ENCODE measurements at regions not wholly inside any gene's neighbourhood (a gene's known extent, or its start where the extent isn't known, plus 50 kb on each side); places are given as distances from the start of the nearest gene placed in this dataset.
A peak's percentile ranks its signal among the peaks of the same experiment; 100 is the strongest.

DNA sequence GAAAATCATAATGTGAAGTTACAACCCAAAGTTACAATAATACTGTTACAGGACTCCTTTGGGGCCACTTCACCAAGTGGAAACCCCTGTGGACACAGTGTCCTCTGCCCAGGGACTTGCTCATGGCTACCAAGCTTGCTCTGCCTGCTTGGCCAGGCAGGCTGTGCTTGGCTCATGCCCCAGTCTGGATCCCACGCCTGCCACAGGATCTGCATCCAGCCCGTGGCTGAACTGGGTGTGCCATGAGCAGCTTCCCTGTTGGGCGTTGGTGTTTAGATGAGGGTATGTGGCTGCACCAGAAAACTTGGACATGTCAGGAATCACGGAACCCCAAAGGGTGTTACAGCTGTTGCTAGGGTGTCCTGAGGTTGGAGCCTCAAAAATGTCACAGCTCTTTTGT is 820.9 kb downstream of the SLC6A15 start:
- WGBS, 5 donors = 60 to 82% (median 80%) methylated on average over 2 to 4 of the region's 4 CpGs
- Histone ChIP-seq H3K27me3 (replicated peaks in 1 of 7) (no peaks in the 10 kb centered on the region), H3K36me3 (no peaks in the 10 kb centered on the region), H3K9me3 (peaks cover 0 to 24% (median 9%) of the 10 kb centered on the region in 8 donors), H3K27ac (no peak overlapping the region), H3K4me3 (no peak overlapping the region), H3K4me1 (no peaks in the 10 kb centered on the region)
- TF ChIP-seq POLR2AphosphoS5 (IDR thresholded peaks at IDR 0.05) (no peak), POLR2A (IDR thresholded peaks at IDR 0.05) (no peak)
- TF ChIP-seq, protein P1, sequence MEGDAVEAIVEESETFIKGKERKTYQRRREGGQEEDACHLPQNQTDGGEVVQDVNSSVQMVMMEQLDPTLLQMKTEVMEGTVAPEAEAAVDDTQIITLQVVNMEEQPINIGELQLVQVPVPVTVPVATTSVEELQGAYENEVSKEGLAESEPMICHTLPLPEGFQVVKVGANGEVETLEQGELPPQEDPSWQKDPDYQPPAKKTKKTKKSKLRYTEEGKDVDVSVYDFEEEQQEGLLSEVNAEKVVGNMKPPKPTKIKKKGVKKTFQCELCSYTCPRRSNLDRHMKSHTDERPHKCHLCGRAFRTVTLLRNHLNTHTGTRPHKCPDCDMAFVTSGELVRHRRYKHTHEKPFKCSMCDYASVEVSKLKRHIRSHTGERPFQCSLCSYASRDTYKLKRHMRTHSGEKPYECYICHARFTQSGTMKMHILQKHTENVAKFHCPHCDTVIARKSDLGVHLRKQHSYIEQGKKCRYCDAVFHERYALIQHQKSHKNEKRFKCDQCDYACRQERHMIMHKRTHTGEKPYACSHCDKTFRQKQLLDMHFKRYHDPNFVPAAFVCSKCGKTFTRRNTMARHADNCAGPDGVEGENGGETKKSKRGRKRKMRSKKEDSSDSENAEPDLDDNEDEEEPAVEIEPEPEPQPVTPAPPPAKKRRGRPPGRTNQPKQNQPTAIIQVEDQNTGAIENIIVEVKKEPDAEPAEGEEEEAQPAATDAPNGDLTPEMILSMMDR (IDR thresholded peaks at IDR 0.05 in 8 of 11, conservative IDR thresholded peaks at IDR 0.05 in 3 of 11) = no peak
- intact Hi-C loops (cut with DNase I; ENCODE audit: low total_unique reads) = no loop called here
- DNase-seq = peak; percentile 49

DNA sequence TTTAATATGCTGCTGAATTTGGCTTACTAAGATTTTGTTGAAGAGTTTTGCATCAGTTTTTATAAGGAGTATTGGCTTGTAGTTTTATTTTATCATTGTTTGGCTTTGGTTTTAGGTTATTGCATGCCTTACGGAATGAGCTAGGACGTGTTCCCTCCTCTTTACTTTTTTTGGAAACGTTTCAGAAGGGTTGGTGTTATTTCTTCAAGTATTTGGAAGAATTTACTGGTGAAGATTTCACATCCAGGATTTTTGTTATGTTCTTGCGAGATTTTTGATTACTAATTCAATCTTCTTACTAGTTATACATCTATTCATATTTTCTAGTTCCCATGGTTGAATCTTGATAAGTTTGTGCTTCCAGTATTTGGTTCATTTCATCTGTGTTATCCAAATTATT is 823.2 kb downstream of the SLC6A15 start:
- Histone ChIP-seq H3K27me3 (replicated peaks in 1 of 7) (no peaks in the 10 kb centered on the region), H3K4me3 (no peak overlapping the region), H3K27ac (no peak overlapping the region), H3K9me3 (peaks cover 0 to 12% (median 6%) of the 10 kb centered on the region in 8 donors), H3K4me1 (no peaks in the 10 kb centered on the region), H3K36me3 (no peaks in the 10 kb centered on the region)
- 57 to 80% (median 68%) methylated on average over 4 of the region's 4 CpGs for WGBS, 5 donors
- DNase-seq = no peak
- no peak for TF ChIP-seq POLR2A (IDR thresholded peaks at IDR 0.05)
- TF ChIP-seq, protein P1 (IDR thresholded peaks at IDR 0.05 in 8 of 11, conservative IDR thresholded peaks at IDR 0.05 in 3 of 11) = no peak
- no peak for TF ChIP-seq POLR2AphosphoS5 (IDR thresholded peaks at IDR 0.05)
- intact Hi-C loops (cut with DNase I; ENCODE audit: low total_unique reads) = no loop called here

DNA sequence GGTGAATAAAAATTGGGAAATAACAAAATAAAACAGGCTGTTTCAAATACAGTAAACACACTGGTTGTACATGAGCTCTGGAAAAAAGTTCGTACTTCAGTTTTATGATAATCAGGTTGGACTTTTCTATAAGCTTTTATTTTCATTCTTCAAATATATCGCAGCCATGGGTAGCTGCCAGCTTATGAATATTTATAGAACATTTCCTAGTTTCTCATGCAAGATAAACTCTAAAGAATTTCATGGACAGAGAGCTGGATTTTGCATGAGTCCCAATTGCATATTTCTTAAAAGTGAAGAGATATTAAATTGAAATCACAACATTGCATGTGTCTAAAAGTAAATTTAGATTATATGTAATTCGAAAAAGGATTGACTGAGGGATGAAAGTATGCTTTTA is 827.6 kb downstream of the SLC6A15 start:
- Histone ChIP-seq H3K4me1 (no peaks in the 10 kb centered on the region), H3K27ac (no peak overlapping the region), H3K4me3 (no peak overlapping the region), H3K9me3 (no peaks in the 10 kb centered on the region), H3K27me3 (replicated peaks in 1 of 7) (no peaks in the 10 kb centered on the region), H3K36me3 (no peaks in the 10 kb centered on the region)
- TF ChIP-seq, protein P1 (IDR thresholded peaks at IDR 0.05 in 8 of 11, conservative IDR thresholded peaks at IDR 0.05 in 3 of 11) = no peak
- no peak for TF ChIP-seq POLR2A (IDR thresholded peaks at IDR 0.05)
- WGBS, 5 donors = 63 to 84% (median 72%) methylated on average over 3 of the region's 3 CpGs
- intact Hi-C loops (cut with DNase I; ENCODE audit: low total_unique reads) = no loop called here
- DNase-seq = no peak

DNA sequence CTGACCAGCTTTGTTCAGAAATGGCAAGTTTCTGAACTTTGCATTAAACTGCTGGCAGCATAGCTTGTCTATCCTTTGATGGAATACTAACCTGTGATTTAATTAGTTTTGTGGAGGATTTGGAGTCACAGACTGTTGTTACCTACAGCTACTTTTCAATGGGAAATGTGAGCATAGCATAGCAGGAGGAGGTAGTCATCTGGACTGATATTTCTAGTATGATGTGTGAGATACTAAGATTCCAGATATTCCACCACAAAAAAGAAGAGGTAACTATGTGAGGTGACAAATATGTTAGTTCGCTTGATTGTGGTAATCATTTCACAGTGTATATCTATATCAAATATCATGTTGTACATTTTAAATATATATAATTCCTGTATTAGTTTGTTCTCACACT is 833.0 kb downstream of the SLC6A15 start:
- Histone ChIP-seq H3K4me1 (no peaks in the 10 kb centered on the region), H3K27me3 (replicated peaks in 1 of 7) (no peaks in the 10 kb centered on the region), H3K9me3 (no peaks in the 10 kb centered on the region), H3K4me3 (no peak overlapping the region), H3K27ac (no peak overlapping the region), H3K36me3 (no peaks in the 10 kb centered on the region)
- WGBS, 5 donors = 77 to 94% (median 85%) methylated on average over 1 of the region's 1 CpG
- TF ChIP-seq POLR2AphosphoS5 (IDR thresholded peaks at IDR 0.05) (no peak), POLR2A (IDR thresholded peaks at IDR 0.05) (no peak)
- TF ChIP-seq, protein P1 (IDR thresholded peaks at IDR 0.05 in 8 of 11, conservative IDR thresholded peaks at IDR 0.05 in 3 of 11) = no peak
- no peak for DNase-seq
- intact Hi-C loops (cut with DNase I; ENCODE audit: low total_unique reads) = no loop called here

All from spleen (tissue), 11 donors.